Fibroblast of gingiva (primary cell): ENCODE measurements at regions not wholly inside any gene's neighbourhood (a gene's known extent, or its start where the extent isn't known, plus 50 kb on each side); places are given as distances from the start of the nearest gene placed in this dataset.
A peak's percentile ranks its signal among the peaks of the same experiment; 100 is the strongest.
"Not testable (repeated sequence)": the region's sequence is repeated elsewhere in the genome, so short reads cannot be mapped to it uniquely, and the experiment has no call there.

ENCODE experiments used
- DNase-seq: peaks from one replicate; pipeline ENCODE4 v3.0.0-alpha.2; 2011; ENCODE audit warnings: low read depth

GRCh38 chrX:115968436-115969252 is 201.9 kb upstream of the AGTR2 start:
- peak; percentile 45 for DNase-seq

- DNase-seq: no peak
Observed at GRCh38 chrX:115970718-115971117, 199.8 kb upstream of the AGTR2 start.

GRCh38 chrX:115972717-115973116 is 197.8 kb upstream of the AGTR2 start:
- no peak for DNase-seq

- no peak for DNase-seq
Observed at GRCh38 chrX:115978068-115978467, 192.5 kb upstream of the AGTR2 start.

DNA sequence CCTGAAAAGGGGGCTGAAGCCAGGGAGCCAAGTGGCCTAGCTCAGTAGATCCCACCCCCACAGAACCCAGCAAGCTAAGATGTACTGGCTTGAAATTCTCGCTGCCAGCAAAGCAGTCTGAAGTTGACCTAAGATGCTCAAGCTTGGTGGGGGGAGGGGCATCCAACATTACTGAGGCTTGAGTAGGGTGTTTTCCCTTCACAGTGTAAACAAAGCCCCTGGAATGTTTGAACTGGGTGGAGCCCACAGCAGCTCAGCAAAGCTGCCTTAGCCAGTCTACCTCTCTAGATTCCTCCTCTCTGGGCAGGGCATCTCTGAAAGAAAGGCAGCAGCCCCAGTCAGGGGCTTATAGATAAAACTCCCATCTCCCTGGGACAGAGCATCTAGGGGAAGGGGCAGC is 187.4 kb upstream of the AGTR2 start:
- DNase-seq: not testable (repeated sequence)

DNA sequence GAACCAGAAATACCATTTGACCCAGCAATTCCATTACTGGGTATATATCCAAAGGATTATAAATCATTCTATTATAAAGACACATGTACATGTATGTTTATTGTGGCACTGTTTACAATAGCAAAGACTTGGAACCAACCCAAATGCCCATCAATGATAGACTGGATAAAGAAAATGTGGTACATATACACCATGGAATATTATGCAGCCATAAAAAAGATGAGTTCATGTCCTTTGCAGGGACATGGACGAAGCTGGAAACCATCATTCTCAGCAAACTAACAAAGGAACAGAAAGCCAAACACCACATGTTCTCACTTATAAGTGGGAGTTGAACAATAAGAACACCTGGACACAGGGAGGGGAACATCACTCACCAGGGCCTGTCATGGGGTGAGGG is 183.1 kb upstream of the AGTR2 start:
- not testable (repeated sequence) for DNase-seq

- no peak for DNase-seq
Observed at GRCh38 chrX:115988825-115989224, 181.7 kb upstream of the AGTR2 start.

- DNase-seq: no peak
Observed at GRCh38 chrX:115989686-115990085, 180.9 kb upstream of the AGTR2 start.

DNA sequence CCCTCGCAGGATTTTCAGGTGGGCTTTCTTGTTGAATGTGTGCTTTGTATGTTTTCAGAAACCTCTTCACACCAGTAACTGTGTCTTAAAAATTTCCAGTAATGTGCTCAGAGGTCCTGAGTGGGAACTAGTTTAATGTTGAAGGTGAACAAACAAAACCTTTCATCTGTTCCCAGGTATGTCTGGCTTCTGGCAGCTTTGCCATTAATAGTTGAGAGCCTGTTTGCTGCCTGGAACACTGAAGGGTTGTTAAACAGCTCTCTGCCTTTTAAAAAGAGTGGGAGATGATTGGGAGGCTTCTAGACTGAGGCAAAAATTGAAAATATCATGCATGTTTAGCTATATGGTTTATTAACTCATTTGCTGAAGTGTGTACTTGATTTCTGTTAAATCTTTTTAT is 161.2 kb upstream of the AGTR2 start:
- no peak for DNase-seq

- DNase-seq: no peak
Observed at GRCh38 chrX:116009861-116010710, 160.5 kb upstream of the AGTR2 start.

GRCh38 chrX:116010939-116011338 is 159.6 kb upstream of the AGTR2 start:
- no peak for DNase-seq

DNA sequence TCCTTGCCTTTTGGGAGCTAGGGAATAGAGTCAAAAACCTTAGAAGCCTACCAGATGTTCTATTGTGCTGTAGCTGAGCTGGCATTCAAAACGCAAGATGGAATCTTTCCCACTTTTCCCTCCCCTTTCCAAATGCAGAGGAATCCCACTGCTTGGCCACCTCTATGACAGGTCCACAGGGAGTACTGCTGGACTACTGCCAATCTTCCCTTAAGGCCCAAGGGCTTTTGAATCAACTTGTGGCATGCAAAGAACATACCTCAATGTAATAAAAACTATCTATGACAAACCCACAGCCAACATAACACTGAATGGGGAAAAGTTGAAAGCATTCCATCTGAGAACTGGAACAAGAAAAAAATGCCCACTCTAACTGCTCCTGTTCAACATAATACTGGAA is 139.2 kb upstream of the AGTR2 start:
- no peak for DNase-seq
